Mesenchymal stem cell (in vitro differentiated cells and primary cell): ENCODE measurements at regions not wholly inside any gene's neighbourhood (a gene's known extent, or its start where the extent isn't known, plus 50 kb on each side); places are given as distances from the start of the nearest gene placed in this dataset.

Source experiments
- DNase-seq: peaks from one replicate; pipeline ENCODE4 v3.0.0-alpha.2; 2013
- H2AFZ ChIP-seq: one replicate; pipeline ENCODE4 v1.6.1; 2013; ENCODE audit warnings: low read depth, mild to moderate bottlenecking, control low read depth, inconsistent platforms, low read length, moderate library complexity
- H2AK5ac ChIP-seq: 2 replicates; pipeline ENCODE4 v1.6.1; 2013; ENCODE audit warnings: low read length, moderate library complexity, mild to moderate bottlenecking, inconsistent platforms; ENCODE audit not compliant: severe bottlenecking
- H2BK120ac ChIP-seq: one replicate; pipeline ENCODE4 v1.6.1; 2013; ENCODE audit warnings: low read depth, mild to moderate bottlenecking, inconsistent platforms, low read length, moderate library complexity
- H2BK12ac ChIP-seq, 2 experiments: one replicate each; pipeline ENCODE4 v1.6.1; 2013; ENCODE audit warnings: inconsistent platforms in 2 of 2, low read length in 2 of 2, mild to moderate bottlenecking in 2 of 2, moderate library complexity in 2 of 2, control low read depth in 1 of 2
- H2BK15ac ChIP-seq: one replicate; pipeline ENCODE4 v1.6.1; 2013; ENCODE audit warnings: mild to moderate bottlenecking, low read depth, inconsistent platforms; ENCODE audit not compliant: poor library complexity, severe bottlenecking
- H2BK5ac ChIP-seq: 2 replicates; pipeline ENCODE4 v1.6.1; 2013; ENCODE audit warnings: low read depth, mild to moderate bottlenecking, low read length, control low read depth, inconsistent platforms; ENCODE audit not compliant: poor library complexity, severe bottlenecking
- H3K14ac ChIP-seq, 2 experiments: one replicate each; pipeline ENCODE4 v1.6.1; 2013; ENCODE audit warnings: inconsistent platforms in 2 of 2, low read length in 2 of 2, control low read depth in 1 of 2, mild to moderate bottlenecking in 1 of 2, moderate library complexity in 1 of 2
- H3K18ac ChIP-seq, 2 experiments: one replicate each; pipeline ENCODE4 v1.6.1; 2013; ENCODE audit warnings: inconsistent platforms in 2 of 2, low read length in 2 of 2, control low read depth in 1 of 2, low read depth in 1 of 2, mild to moderate bottlenecking in 1 of 2
- H3K23ac ChIP-seq, 2 experiments: one replicate each; pipeline ENCODE4 v1.6.1; 2013; ENCODE audit warnings: inconsistent platforms in 2 of 2, low read length in 2 of 2, mild to moderate bottlenecking in 2 of 2, moderate library complexity in 2 of 2, control low read depth in 1 of 2
- H3K27ac ChIP-seq: 2 replicates; pipeline ENCODE4 v1.5.1; 2013; ENCODE audit warnings: mild to moderate bottlenecking, moderate library complexity, low read length, control low read depth, inconsistent platforms; ENCODE audit not compliant: poor library complexity, severe bottlenecking
- H3K27me3 ChIP-seq, 2 experiments: 2 replicates each; pipeline versions ENCODE4 v1.6.1 to v1.7.0; 2013; ENCODE audit warnings: low read length in 2 of 2, mild to moderate bottlenecking in 2 of 2, moderate library complexity in 2 of 2, control low read depth in 1 of 2, inconsistent platforms in 1 of 2; ENCODE audit not compliant: control insufficient read depth in 1 of 2, insufficient read depth in 1 of 2
- H3K36me3 ChIP-seq, 2 experiments: 2 replicates each; pipeline versions ENCODE4 v1.6.1 to v1.7.0; 2013; ENCODE audit warnings: low read length in 2 of 2, control low read depth in 1 of 2, inconsistent platforms in 1 of 2, low read depth in 1 of 2, mild to moderate bottlenecking in 1 of 2; ENCODE audit not compliant: insufficient read depth in 2 of 2, control insufficient read depth in 1 of 2
- H3K4ac ChIP-seq, 2 experiments: one replicate each; pipeline ENCODE4 v1.6.1; 2013; ENCODE audit warnings: inconsistent platforms in 2 of 2, low read length in 2 of 2, mild to moderate bottlenecking in 2 of 2, moderate library complexity in 2 of 2, control low read depth in 1 of 2, low read depth in 1 of 2
- H3K4me1 ChIP-seq: 2 replicates; pipeline ENCODE4 v1.6.1; 2013; ENCODE audit warnings: low read depth, low read length, control low read depth; ENCODE audit not compliant: control insufficient read depth, insufficient read depth
- H3K4me2 ChIP-seq: 2 replicates; pipeline ENCODE4 v1.6.1; 2013; ENCODE audit warnings: low read length, mild to moderate bottlenecking, inconsistent platforms; ENCODE audit not compliant: poor library complexity, severe bottlenecking
- H3K4me3 ChIP-seq, 2 experiments: 2 replicates each; pipeline versions ENCODE4 v1.5.1 to v1.7.0; 2013; ENCODE audit warnings: low read length in 2 of 2, mild to moderate bottlenecking in 2 of 2, control low read depth in 1 of 2, low read depth in 1 of 2; ENCODE audit not compliant: insufficient read depth in 1 of 2
- H3K79me1 ChIP-seq: replicated peaks from 2 replicates; pipeline ENCODE4 v1.6.1; 2013; ENCODE audit warnings: mild to moderate bottlenecking, control low read depth, low read length, inconsistent platforms; ENCODE audit not compliant: poor library complexity, severe bottlenecking
- H3K9ac ChIP-seq: 2 replicates; pipeline ENCODE4 v1.7.0; 2013; ENCODE audit warnings: mild to moderate bottlenecking, low read length, moderate library complexity
- H3K9me3 ChIP-seq: 2 replicates; pipeline ENCODE4 v1.7.0; 2013; ENCODE audit warnings: mild to moderate bottlenecking, low read length; ENCODE audit not compliant: control insufficient read depth
- H4K8ac ChIP-seq: one replicate; pipeline ENCODE4 v1.6.1; 2013; ENCODE audit warnings: inconsistent platforms, mild to moderate bottlenecking, low read length, moderate library complexity
- H4K91ac ChIP-seq: one replicate; pipeline ENCODE4 v1.6.1; 2013; ENCODE audit warnings: mild to moderate bottlenecking, low read length, inconsistent platforms
- WGBS: methylation state at CpG from one replicate; pipeline ENCODE4 v1.1.7; 2013; ENCODE audit warnings: mixed read lengths; 5-methylcytosine and 5-hydroxymethylcytosine counted together

- WGBS: 61% methylated on average over 4 of the region's 4 CpGs
These were observed 292.9 kb upstream of the ATP10A start for GRCh38 chr15:26156051-26156450.

GRCh38 chr15:26148156-26148860 lies 285.2 kb upstream of the ATP10A start:
- Histone ChIP-seq H4K8ac (no peak overlapping the region), H2BK120ac (no peak overlapping the region)

More at GRCh38 chr15:26156051-26156450, 292.9 kb upstream of the ATP10A start:
- no peaks in the 10 kb centered on the region for H3K9me3 ChIP-seq
- no peak overlapping the region for H2AK5ac ChIP-seq
- H2BK120ac ChIP-seq: no peak overlapping the region
- H3K79me1 ChIP-seq: no peaks in the 10 kb centered on the region
- H4K91ac ChIP-seq: no peak overlapping the region
- no peak overlapping the region for H3K4me2 ChIP-seq
- H3K14ac ChIP-seq: no peak overlapping the region
- no peak overlapping the region for H3K4me3 ChIP-seq
- no peak overlapping the region for H3K4ac ChIP-seq
- no peak overlapping the region for H3K18ac ChIP-seq
- no peak overlapping the region for H2BK12ac ChIP-seq
- H2BK5ac ChIP-seq: no peak overlapping the region
- H3K27ac ChIP-seq: no peak overlapping the region
- no peak overlapping the region for H4K8ac ChIP-seq
- no peaks in the 10 kb centered on the region for H3K27me3 ChIP-seq
- H2BK15ac ChIP-seq: no peak overlapping the region
- H3K4me1 ChIP-seq: no peaks in the 10 kb centered on the region
- DNase-seq: no peak
- H3K36me3 ChIP-seq: no peaks in the 10 kb centered on the region
- no peak overlapping the region for H3K23ac ChIP-seq
- no peak overlapping the region for H2AFZ ChIP-seq
- H3K9ac ChIP-seq: no peak overlapping the region

GRCh38 chr15:26146202-26146601 lies 283.1 kb upstream of the ATP10A start:
- Histone ChIP-seq H3K4ac (no peak overlapping the region), H3K4me1 (no peaks in the 10 kb centered on the region), H4K91ac (no peak overlapping the region), H2BK5ac (no peak overlapping the region), H3K27ac (no peak overlapping the region), H3K4me2 (no peak overlapping the region), H3K36me3 (no peaks in the 10 kb centered on the region), H4K8ac (no peak overlapping the region), H2BK12ac (no peak overlapping the region), H3K9me3 (no peaks in the 10 kb centered on the region), H3K4me3 (no peak overlapping the region), H3K79me1 (no peaks in the 10 kb centered on the region), H2AFZ (no peak overlapping the region), H2BK120ac (no peak overlapping the region), H2BK15ac (no peak overlapping the region), H3K27me3 (no peaks in the 10 kb centered on the region), H2AK5ac (no peak overlapping the region), H3K18ac (no peak overlapping the region), H3K14ac (no peak overlapping the region), H3K23ac (no peak overlapping the region), H3K9ac (no peak overlapping the region)
- DNase-seq: no peak
- 29% methylated on average over 2 of the region's 4 CpGs for WGBS

More at GRCh38 chr15:26148156-26148860, 285.2 kb upstream of the ATP10A start:
- no peak overlapping the region for H3K23ac ChIP-seq
- no peak for DNase-seq
- no peaks in the 10 kb centered on the region for H3K79me1 ChIP-seq
- H3K27me3 ChIP-seq: no peaks in the 10 kb centered on the region
- H3K18ac ChIP-seq: no peak overlapping the region
- no peaks in the 10 kb centered on the region for H3K9me3 ChIP-seq
- H2AK5ac ChIP-seq: no peak overlapping the region
- H3K14ac ChIP-seq: no peak overlapping the region
- H2BK15ac ChIP-seq: no peak overlapping the region
- H3K36me3 ChIP-seq: no peaks in the 10 kb centered on the region
- H2BK12ac ChIP-seq: no peak overlapping the region
- H2BK5ac ChIP-seq: no peak overlapping the region
- H3K4me2 ChIP-seq: no peak overlapping the region
- H3K9ac ChIP-seq: no peak overlapping the region
- no peak overlapping the region for H3K27ac ChIP-seq
- no peaks in the 10 kb centered on the region for H3K4me1 ChIP-seq
- H3K4ac ChIP-seq: no peak overlapping the region
- H4K91ac ChIP-seq: no peak overlapping the region
- H2AFZ ChIP-seq: no peak overlapping the region
- 72% methylated on average over 13 of the region's 13 CpGs for WGBS
- H3K4me3 ChIP-seq: no peak overlapping the region

- Histone ChIP-seq H3K4ac (no peak overlapping the region), H3K4me3 (no peak overlapping the region), H3K79me1 (no peaks in the 10 kb centered on the region), H3K27me3 (no peaks in the 10 kb centered on the region), H2BK15ac (no peak overlapping the region), H3K9ac (no peak overlapping the region), H3K36me3 (no peaks in the 10 kb centered on the region), H3K14ac (no peak overlapping the region), H3K9me3 (no peaks in the 10 kb centered on the region), H2BK120ac (no peak overlapping the region), H2BK12ac (no peak overlapping the region), H3K18ac (no peak overlapping the region), H3K27ac (no peak overlapping the region), H2AFZ (no peak overlapping the region), H3K23ac (no peak overlapping the region), H4K8ac (no peak overlapping the region), H4K91ac (no peak overlapping the region), H3K4me1 (no peaks in the 10 kb centered on the region), H3K4me2 (no peak overlapping the region), H2AK5ac (no peak overlapping the region), H2BK5ac (no peak overlapping the region)
- no peak for DNase-seq
- WGBS: 75% methylated on average over 2 of the region's 2 CpGs
These were observed 282.7 kb upstream of the ATP10A start for GRCh38 chr15:26145796-26146195.
